Pulmonary artery endothelial cell (primary cell): ENCODE measurements at regions not wholly inside any gene's neighbourhood (a gene's known extent, or its start where the extent isn't known, plus 50 kb on each side); places are given as distances from the start of the nearest gene placed in this dataset.

ENCODE experiments used
- DNase-seq: peaks from one replicate; pipeline ENCODE4 v3.0.0-alpha.2; 2011; ENCODE audit warnings: low read depth, low spot score

DNA sequence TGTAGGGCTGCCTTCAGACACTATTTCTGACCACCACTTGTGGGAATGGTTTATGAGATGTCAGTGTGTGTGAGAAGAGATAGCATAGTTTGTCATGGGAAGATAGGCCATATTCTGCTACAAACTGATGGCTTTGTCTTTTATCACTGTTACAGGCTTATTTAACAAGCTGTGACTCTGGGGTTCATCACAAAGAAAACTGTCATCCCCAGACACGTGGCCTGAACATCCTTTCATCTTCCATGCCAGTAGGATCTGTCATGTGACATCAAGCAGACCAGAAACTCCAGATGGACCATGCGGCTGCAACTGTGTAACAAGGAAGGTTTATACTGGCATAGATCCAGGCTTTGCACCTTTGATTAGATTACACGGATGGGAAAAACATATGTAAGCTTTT lies 128.6 kb upstream of the KCNH7 start:
- DNase-seq = no peak

DNA sequence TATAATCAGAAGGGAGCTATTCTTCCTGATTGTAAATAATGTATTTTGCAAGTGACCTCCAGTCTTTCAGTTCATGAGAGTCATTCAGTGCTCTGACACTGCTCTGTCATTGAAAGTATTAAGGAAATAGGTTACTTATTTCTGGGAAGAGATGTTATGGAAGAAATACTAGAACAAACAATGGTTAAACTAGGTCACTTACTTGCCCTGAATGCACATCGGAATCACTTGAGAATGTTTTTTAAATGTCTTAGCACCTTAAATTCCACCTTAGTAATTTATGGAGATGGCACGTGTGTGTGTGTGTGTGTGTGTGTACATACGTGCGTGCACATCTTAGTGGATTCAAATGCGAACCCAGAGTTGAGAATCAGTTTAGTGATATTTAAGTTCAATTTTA lies 126.6 kb upstream of the KCNH7 start:
- DNase-seq = no peak

DNA sequence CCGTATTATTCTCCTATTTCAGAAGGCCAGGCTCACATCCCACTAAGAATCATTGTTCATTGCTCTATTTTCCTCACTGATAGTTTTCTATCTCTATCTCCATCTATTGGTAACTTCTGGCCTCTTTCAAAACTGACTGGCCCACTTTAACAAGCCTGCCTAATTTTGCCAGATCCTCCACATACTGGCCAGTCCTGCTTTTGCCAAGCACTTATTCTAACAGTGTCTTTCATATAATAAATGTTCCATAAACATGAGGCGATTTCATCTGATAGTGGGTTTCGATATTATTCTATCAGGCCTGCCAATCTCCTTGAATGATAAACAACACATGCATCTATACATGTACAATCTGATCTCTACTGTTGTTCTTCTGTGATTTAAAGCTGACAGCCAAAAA lies 125.9 kb upstream of the KCNH7 start:
- DNase-seq = no peak

- DNase-seq = no peak
Measured at GRCh38 chr2:162963156-162963555, 124.6 kb upstream of the KCNH7 start.

- no peak for DNase-seq
Measured at GRCh38 chr2:162945785-162946184, 107.2 kb upstream of the KCNH7 start.

DNA sequence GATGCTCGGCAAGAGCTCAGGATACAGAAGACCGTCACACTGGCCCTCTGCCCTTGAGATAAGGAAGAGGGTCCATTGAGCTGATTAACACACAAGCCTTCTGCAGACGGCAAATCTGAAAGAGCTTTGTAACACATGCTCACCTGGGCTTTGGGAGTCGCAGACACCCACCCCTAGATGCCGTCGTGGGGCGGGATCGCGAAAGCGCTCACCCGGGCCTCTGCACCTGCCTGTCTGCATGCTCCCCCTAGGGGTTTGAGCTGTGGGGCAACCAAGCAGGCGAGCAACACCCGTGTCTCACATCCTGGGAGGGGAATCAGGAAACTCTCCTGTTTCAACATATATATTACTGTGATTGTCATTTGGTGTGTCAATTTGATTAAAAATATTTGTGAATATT lies 99.8 kb upstream of the KCNH7 start:
- no peak for DNase-seq

DNA sequence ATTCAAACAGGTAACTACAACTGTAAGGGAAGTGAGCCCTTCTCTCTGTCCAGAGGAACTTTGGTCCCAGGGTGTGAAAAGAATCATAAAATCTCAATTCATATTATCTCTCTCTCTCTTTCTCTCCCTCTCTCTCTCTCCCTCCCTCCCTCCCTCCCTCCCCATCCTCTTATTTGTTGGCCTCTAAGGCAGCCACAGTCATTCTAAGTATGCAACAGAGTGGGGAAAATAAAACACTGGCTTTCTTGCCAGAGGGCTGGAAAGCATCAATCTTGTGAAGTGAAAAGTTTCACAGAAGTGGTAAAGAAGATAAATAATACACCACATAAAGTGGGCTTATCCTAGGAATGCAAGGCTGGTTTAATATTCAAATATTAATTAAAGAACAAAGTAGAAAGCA lies 95.6 kb upstream of the KCNH7 start:
- no peak for DNase-seq

- DNase-seq = no peak
Measured at GRCh38 chr2:162932416-162932815, 93.8 kb upstream of the KCNH7 start.

DNA sequence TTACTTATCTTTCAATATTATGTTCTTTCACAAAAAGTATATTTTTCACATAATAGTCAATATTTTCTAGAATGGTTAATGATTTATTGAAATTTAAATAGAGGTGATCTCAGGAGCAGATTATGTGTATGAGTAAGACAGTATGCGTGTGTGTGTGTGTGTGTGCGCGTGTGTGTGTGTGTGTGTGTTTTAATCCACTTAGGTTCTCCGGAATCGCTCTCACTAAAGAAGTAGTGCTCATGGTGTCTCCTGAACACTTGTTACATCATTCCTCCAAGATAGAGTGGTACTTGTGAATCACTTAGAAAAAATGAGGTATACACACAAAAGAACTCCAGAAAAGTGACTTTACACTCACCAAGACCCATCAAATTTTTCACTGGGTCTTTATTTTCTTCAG lies 91.0 kb upstream of the KCNH7 start:
- DNase-seq = no peak

DNA sequence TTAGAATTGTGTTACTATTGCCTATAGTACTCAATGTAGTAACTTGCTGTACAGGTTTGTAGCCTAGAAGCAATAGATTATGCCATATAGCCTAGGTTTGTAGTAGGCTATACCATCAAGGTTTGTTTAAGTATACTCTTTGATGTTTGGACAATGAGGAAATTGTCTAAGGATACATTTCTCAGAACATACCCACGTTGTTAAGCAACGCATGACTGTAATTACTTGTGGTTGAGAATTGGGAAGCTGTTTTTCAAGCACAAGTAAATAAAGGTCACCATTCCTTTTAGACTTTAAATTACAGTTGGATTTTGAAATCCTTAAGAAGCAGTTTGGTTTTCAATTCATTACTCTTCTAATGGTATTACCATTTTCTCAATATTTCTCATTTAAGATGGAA lies 89.8 kb upstream of the KCNH7 start:
- DNase-seq = no peak

DNA sequence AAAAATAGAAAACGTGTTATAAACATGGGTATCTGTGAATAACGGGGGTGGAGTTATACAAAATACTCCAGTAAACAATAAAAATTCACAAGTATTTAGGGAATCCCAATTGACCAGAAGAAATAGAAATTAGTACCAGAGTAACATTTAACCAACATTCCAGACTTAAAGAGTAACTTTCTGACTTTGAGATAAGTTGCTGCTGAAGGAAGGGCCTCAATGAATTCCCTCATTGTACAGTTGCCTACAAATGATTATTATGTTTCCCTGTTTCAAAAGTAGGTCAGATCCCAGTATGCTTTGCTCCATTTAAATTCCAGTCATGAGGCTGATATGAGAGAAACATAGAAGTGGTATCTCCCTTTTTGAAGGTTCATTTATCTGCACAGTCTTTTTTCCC lies 88.3 kb upstream of the KCNH7 start:
- DNase-seq = no peak

DNA sequence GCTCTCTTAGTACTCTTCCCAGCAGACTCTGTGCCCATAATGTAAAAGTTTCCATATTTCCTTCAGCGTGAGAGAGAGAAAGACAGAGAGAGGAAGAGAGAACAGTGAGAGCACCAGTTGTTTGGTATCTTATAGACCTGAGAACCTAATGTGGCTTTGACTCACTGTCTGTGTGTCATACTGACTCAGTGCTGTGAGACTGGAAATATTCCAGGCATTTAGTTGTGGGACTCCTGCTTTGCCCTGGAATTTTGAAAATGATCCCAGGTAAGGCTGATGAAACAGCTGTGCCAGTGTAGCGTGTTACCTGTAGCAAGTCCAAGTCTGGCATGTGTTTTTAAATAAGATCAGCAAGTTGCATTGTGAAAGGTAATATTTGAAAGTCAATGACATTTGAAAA lies 87.9 kb upstream of the KCNH7 start:
- no peak for DNase-seq

DNA sequence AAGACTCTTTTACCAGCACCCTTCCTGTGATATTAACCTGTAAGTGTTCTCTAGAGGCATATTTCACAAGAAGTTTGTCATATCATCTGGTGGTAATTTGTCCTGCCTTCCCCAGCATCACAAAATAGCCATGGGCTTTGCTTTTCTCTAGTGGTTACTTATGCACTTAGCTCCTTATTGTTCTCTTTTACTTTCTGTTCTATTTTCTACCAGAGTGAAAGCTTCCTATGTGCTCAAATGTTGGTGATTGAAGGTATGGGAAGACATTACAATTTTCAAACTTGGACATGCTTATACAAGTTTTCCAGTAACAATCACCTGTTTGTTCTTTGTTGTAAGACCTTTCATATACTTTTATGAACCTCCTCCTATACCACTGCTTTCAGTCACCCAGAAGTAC lies 87.0 kb upstream of the KCNH7 start:
- no peak for DNase-seq

- DNase-seq = no peak
Measured at GRCh38 chr2:162919111-162919510, 80.5 kb upstream of the KCNH7 start.

- DNase-seq = no peak
Measured at GRCh38 chr2:162917626-162918025, 79.1 kb upstream of the KCNH7 start.

GRCh38 chr2:162916286-162916801 lies 77.8 kb upstream of the KCNH7 start:
- DNase-seq = no peak

DNA sequence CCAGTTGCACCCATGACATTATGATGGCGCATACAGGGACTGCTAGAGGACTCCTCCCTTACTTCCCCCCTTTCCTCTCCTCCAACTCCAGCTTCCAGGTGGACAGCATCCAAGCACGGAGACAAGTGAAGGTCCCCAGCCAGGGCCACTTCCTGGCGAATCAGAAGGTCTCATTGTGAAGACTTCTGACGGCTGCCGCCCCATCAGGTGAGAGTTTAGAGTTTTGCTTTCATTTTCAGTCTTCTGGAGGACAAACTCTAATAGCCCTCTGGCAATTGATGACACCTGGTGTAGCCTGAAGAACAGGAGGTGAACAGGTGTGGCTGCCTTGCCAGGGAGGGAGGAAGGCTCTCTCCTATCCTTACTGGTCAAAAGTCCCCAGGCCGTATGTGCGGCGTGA lies 77.3 kb upstream of the KCNH7 start:
- no peak for DNase-seq

DNA sequence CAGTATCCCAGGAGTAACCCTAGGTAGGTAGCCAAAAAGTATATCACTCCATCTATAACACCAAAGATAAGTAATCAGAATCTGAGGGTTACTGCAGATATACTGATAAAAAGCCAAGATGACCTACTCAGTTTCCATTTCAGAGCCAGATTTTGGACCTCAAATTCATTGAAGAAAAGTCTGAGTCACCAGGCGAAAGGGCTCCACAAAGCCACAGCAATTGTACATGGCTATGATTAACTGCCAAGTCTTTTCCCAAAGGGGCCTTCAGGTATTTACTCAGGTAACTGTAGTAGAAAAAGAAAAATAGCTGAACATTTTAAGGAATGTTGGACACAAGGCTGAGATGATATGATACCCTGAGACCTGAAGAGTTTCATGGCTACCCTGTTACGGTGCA lies 75.6 kb upstream of the KCNH7 start:
- no peak for DNase-seq

- DNase-seq = no peak
Measured at GRCh38 chr2:162912787-162913186, 74.2 kb upstream of the KCNH7 start.

DNA sequence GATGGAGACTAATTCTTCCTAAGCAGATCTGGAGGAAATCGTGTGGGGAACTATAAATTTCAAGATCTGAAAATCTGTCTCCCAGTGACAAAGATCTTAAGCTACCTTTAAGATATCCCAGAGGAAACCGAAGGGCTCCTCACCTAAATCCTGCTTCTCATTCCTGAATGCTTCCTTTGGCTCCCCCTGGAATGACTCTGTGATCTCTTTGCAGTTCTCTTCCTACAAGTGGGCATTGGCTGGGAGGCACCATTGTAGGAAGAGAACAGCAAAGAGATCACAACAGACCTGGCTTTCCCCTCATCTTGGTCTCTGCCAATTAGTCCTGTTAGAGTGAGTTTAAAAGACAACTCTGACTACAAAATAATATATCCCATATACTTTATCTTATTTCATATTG lies 70.0 kb upstream of the KCNH7 start:
- DNase-seq = no peak

DNA sequence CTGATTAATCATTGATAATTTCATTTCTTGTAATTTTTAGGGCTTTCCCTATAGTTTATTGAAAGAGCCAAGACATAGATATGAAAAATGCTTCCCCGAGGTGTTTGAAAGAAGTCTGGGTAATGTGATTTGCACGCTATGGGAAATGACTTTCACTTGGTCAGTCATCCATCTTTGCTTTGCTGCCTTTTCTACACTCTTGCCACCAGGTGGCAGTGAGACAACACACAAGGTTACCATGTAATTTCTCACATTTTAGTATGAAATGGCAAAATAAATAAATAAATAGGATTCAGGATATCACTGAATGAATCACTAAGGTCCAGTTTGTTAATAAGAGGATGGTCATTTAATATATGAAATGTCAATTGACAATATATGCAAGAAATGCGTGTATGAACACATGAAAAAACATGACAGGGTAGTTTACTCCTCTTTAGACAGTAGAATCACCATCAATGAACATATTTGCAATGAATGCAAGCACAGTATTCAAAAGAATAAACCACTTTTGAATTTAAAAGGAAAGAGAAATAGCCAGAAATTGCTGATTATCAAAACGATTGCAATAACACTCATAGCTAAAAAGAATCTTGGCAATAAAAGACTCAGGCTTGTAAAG lies 52.2 kb upstream of the KCNH7 start:
- peak; percentile 11 for DNase-seq

GRCh38 chr2:162888652-162889051 lies 50.1 kb upstream of the KCNH7 start:
- DNase-seq = no peak
